DND-41 (cell line): ENCODE measurements at regions not wholly inside any gene's neighbourhood (a gene's known extent, or its start where the extent isn't known, plus 50 kb on each side); places are given as distances from the start of the nearest gene placed in this dataset.

Experiments used
- CTCF ChIP-seq: IDR thresholded peaks from 2 replicates; pipeline ENCODE4 v1.5.1; 2012; ENCODE audit warnings: borderline replicate concordance, low read length, moderate library complexity, mild to moderate bottlenecking; ENCODE audit not compliant: poor library complexity, severe bottlenecking; ENCODE audit errors: extremely low read depth
- EZH2 ChIP-seq: IDR thresholded peaks from 3 replicates; pipeline ENCODE4 v1.6.1; 2012; ENCODE audit warnings: borderline replicate concordance, low read depth, mild to moderate bottlenecking, moderate library complexity, low read length, inconsistent platforms; ENCODE audit not compliant: severe bottlenecking

- TF ChIP-seq CTCF (no peak), EZH2 (no peak)
These were observed 191.6 kb upstream of the STT3B start for GRCh38 chr3:31341130-31341529.
